Psoas muscle (tissue), 7 donors: ENCODE measurements at regions not wholly inside any gene's neighbourhood (a gene's known extent, or its start where the extent isn't known, plus 50 kb on each side); places are given as distances from the start of the nearest gene placed in this dataset.
A peak's percentile ranks its signal among the peaks of the same experiment; 100 is the strongest.

Source experiments
- ATAC-seq, 4 donors: fragments of 200-7000 bp; cut with Tn5 transposase; one replicate each; pipeline ENCODE4 v1.9.1; 2020; ENCODE audit warnings: moderate library complexity in 3 of 4, mild to moderate bottlenecking in 2 of 4
- DNase-seq, 2 donors: peaks; one replicate each; pipeline ENCODE4 v3.0.0-alpha.2; 2020
- H3K27ac ChIP-seq: fragments of 200-600 bp; one replicate; pipeline ENCODE4 v1.8.0; 2022
- H3K27me3 ChIP-seq, 3 donors: fragments of 200-600 bp in 1 of 3; one replicate each; pipeline versions ENCODE4 v1.6.1 to v1.8.0; 2013 to 2022; ENCODE audit warnings: low read length in 2 of 3, mild to moderate bottlenecking in 2 of 3, moderate library complexity in 1 of 3; ENCODE audit not compliant: insufficient read depth in 3 of 3
- H3K36me3 ChIP-seq, 2 donors: fragments of 200-600 bp in 1 of 2; one replicate each; pipeline versions ENCODE4 v1.6.1 to v1.8.0; 2013 to 2022; ENCODE audit warnings: low read depth in 1 of 2, mild to moderate bottlenecking in 1 of 2, moderate library complexity in 1 of 2; ENCODE audit not compliant: insufficient read depth in 1 of 2
- H3K4me1 ChIP-seq: fragments of 200-600 bp; one replicate; pipeline ENCODE4 v1.8.0; 2022
- H3K4me3 ChIP-seq: fragments of 200-600 bp; one replicate; pipeline ENCODE4 v1.8.0; 2022; ENCODE audit warnings: mild to moderate bottlenecking
- H3K9me3 ChIP-seq: fragments of 200-600 bp; one replicate; pipeline ENCODE4 v1.8.0; 2022
- WGBS, 3 donors: extraction: QIAGEN DNeasy Blood & Tissue Kit; methylation state at CpG; one replicate each; pipeline versions ENCODE4 v1.1.6 to v1.1.7; 2013; 5-methylcytosine and 5-hydroxymethylcytosine counted together
- intact Hi-C, 2 donors: fragments of 100-400 bp; cut with DNase I; formaldehyde crosslinking; loops; one replicate each; pipeline versions ENCODE4 v1.11.0 to v1.14.2; 2022
- TF ChIP-seq, protein P1 (sequence below): fragments of 200-600 bp; IDR thresholded peaks from one replicate; pipeline ENCODE4 v1.8.0; 2022; ENCODE audit warnings: antibody characterized with exemption
- donor health status: healthy with polysubstance abuse.
- donor health status: DM: no; HTN: no; CAD: no; lungs with moderate emphysema.
- donor health status: Bipolar disorder and iron deficiency.
- donor health status: healthy.
- donor health status: DM: yes; HTN: yes; CAD: no.
- donor health status: DM: no; HTN: no; CAD: no.
- donor health status: DM: yes; HTN: yes; CAD: no.

DNA sequence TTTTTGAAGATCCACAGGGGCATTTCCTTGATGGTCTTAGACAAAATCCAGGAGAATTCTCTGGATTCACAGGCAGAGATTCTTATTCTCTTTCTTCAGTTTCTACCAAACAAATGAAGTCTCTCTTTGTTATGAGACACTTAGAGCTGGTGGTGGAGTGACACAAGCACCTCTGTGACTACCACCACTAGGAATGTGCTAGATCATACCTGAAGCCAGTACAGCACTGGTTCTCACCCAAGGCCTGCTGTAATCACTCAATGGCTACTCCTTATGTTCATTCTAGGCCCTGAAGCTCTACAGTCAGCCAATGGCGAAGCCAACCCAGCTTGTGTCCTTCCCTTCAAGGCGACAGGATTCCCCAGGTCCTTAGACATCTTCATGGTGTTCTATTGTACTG is 482.3 kb downstream of the TRAM1L1 start:
- WGBS, 3 donors: 44 to 73% (median 46%) methylated on average over 2 of the region's 2 CpGs
- Histone ChIP-seq H3K27ac (no peak overlapping the region), H3K36me3 (no peaks in the 10 kb centered on the region), H3K4me1 (no peaks in the 10 kb centered on the region), H3K9me3 (no peaks in the 10 kb centered on the region), H3K27me3 (no peaks in the 10 kb centered on the region), H3K4me3 (no peak overlapping the region)
- intact Hi-C loops: no loop called here
- TF ChIP-seq, protein P1, sequence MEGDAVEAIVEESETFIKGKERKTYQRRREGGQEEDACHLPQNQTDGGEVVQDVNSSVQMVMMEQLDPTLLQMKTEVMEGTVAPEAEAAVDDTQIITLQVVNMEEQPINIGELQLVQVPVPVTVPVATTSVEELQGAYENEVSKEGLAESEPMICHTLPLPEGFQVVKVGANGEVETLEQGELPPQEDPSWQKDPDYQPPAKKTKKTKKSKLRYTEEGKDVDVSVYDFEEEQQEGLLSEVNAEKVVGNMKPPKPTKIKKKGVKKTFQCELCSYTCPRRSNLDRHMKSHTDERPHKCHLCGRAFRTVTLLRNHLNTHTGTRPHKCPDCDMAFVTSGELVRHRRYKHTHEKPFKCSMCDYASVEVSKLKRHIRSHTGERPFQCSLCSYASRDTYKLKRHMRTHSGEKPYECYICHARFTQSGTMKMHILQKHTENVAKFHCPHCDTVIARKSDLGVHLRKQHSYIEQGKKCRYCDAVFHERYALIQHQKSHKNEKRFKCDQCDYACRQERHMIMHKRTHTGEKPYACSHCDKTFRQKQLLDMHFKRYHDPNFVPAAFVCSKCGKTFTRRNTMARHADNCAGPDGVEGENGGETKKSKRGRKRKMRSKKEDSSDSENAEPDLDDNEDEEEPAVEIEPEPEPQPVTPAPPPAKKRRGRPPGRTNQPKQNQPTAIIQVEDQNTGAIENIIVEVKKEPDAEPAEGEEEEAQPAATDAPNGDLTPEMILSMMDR: no peak
- ATAC-seq (no peak), DNase-seq (no peak)

DNA sequence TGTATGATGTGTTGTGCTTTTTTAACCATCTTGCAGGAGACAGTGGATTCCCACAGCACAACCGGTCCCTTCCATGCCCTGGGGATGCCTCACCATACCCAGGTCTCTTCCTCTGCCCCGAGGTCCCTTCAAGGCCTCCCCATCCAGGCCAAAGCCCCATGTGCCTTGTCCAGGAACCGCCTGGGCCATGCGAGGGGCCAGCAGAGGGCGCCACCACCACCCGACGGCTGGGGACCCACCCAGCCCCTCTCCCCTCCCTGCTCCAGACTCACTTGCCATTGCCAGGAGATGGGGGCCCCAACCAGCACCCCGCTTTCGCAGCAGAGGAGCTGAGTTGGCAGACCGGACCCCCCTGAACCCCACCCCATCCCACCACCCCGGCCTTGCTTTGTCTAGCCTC is 485.5 kb downstream of the TRAM1L1 start:
- Histone ChIP-seq H3K4me1 (no peaks in the 10 kb centered on the region), H3K27ac (no peak overlapping the region), H3K4me3 (no peak overlapping the region), H3K27me3 (no peaks in the 10 kb centered on the region), H3K36me3 (no peaks in the 10 kb centered on the region), H3K9me3 (no peaks in the 10 kb centered on the region)
- WGBS, 3 donors: 84 to 87% (median 85%) methylated on average over 6 to 11 of the region's 11 CpGs
- intact Hi-C loops: no loop called here
- TF ChIP-seq, protein P1: no peak
- peak; percentile 11 to 37 for DNase-seq
- no peak for ATAC-seq

DNA sequence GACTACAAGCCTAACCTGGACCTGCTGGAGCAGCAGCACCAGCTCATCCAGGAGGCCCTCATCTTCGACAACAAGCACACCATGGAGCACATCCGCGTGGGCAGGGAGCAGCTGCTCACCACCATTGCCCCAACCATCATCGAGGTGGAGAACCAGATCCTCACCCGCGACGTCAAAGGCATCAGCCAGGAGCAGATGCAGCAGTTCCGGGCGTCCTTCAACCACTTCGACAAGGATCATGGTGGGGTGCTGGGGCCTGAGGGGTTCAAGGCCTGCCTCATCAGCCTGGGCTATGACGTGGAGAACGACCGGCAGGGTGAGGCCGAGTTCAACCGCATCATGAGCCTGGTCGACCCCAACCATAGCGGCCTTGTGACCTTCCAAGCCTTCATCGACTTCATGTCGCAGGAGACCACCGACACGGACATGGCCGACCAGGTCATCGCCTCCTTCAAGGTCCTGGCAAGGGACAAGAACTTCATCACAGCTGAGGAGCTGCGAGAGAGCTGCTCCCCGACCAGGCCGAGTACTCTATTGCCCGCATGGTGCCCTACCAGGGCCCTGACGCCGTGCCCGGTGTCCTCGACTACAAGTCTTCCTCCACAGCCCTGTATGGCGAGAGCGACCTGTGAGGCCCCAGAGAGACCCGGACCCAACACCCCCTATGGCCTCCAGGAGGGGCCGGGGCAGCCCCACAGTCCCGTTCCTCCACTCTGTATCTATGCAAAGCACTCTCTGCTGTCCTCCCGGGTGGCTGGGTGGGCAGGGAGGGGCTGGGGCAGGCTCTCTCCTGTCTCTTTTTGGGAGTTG is 486.2 kb downstream of the TRAM1L1 start:
- ATAC-seq (no peak), DNase-seq (peak; percentile 6 to 30)
- intact Hi-C loops: no loop called here

DNA sequence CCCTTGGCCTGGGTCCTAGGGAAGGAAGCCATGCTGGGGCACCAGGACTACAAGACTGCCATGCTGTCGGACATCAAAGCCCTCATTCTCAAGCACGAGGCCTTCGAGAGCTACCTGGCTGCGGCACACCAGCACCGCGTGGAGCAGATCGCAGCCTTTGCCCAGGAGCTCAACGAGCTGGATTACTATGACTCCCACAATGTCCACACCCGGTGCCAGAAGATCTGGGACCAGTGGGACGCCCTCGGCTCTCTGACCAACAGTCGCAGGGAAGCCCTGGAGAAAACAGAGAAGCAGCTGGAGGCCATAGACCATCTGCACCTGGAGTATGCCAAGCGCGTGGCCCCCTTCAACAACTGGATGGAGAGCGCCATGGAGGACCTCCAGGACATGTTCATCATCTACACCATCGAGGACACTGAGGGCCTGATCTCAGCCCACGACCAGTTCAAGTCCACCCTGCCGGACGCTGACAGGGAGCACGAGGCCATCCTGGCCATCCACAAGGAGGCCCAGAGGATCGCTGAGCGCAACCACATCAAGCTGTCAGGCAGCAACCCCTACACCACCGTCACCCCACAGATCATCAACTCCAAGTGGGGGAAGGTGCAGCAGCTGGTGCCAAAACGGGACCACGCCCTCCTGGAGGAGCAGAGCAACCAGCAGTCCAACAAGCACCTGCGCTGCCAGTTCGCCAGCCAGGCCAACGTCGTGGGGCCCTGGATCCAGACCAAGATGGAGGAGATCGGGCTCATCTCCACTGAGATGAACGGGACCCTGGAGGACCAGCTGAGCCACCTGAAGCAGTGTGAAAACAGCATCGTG is 487.0 kb downstream of the TRAM1L1 start:
- Histone ChIP-seq H3K4me3 (no peak overlapping the region), H3K27me3 (no peaks in the 10 kb centered on the region), H3K9me3 (no peaks in the 10 kb centered on the region), H3K36me3 (no peaks in the 10 kb centered on the region), H3K4me1 (no peaks in the 10 kb centered on the region), H3K27ac (no peak overlapping the region)
- ATAC-seq (no peak), DNase-seq (peak; percentile 6 to 34)
- intact Hi-C loops: no loop called here
- TF ChIP-seq, protein P1: no peak
- 92 to 94% (median 93%) methylated on average over 32 of the region's 32 CpGs for WGBS, 3 donors

More for the DNA sequence above, 486.2 kb downstream of the TRAM1L1 start:
- Histone ChIP-seq H3K27me3 (no peaks in the 10 kb centered on the region), H3K4me3 (no peak overlapping the region), H3K9me3 (no peaks in the 10 kb centered on the region), H3K27ac (no peak overlapping the region), H3K36me3 (no peaks in the 10 kb centered on the region), H3K4me1 (no peaks in the 10 kb centered on the region)
- TF ChIP-seq, protein P1: no peak
- 96 to 97% (median 97%) methylated on average over 35 to 37 of the region's 37 CpGs for WGBS, 3 donors
